ENCODE measurements at regions not wholly inside any gene's neighbourhood (a gene's known extent, or its start where the extent isn't known, plus 50 kb on each side); places are given as distances from the start of the nearest gene placed in this dataset.

- TF ChIP-seq POLR2A (IDR thresholded peaks at IDR 0.05; ENCODE audit: low read depth, low read length) = no peak
- no peak for TF ChIP-seq ELK1 (IDR thresholded peaks at IDR 0.05; ENCODE audit: borderline replicate concordance, low read depth, low read length)
- TF ChIP-seq MXI1 (IDR thresholded peaks at IDR 0.05; ENCODE audit: borderline replicate concordance, low read depth, low read length) = no peak
- TF ChIP-seq CTCF (conservative IDR thresholded peaks at IDR 0.05; ENCODE audit: low read depth, low read length) = no peak
- TF ChIP-seq CHD1 (IDR thresholded peaks at IDR 0.05; ENCODE audit: low read depth, low read length) = no peak
- no peak for TF ChIP-seq SMC3 (IDR thresholded peaks at IDR 0.05; ENCODE audit: low read depth, low read length)
- no peak for TF ChIP-seq USF2 (IDR thresholded peaks at IDR 0.05; ENCODE audit: low read depth, low read length)
- no peak for TF ChIP-seq BHLHE40 (IDR thresholded peaks at IDR 0.05; ENCODE audit: low read depth, low read length)
Measured at GRCh38 chr21:24217151-24217550, 1390.1 kb downstream of the MRPL39 start.

Measured in IMR-90 (cell line).